Fibroblast of lung (primary cell): ENCODE measurements at regions not wholly inside any gene's neighbourhood (a gene's known extent, or its start where the extent isn't known, plus 50 kb on each side); places are given as distances from the start of the nearest gene placed in this dataset.

Source experiments
- EZH2 ChIP-seq: IDR thresholded peaks from 2 replicates; pipeline ENCODE4 v1.5.1; 2012; ENCODE audit warnings: low read length, control low read depth, mild to moderate bottlenecking; ENCODE audit errors: missing control alignments
- TF ChIP-seq, protein P1 (sequence below), 2 donors: IDR thresholded peaks in 1 of 2; conservative IDR thresholded peaks in 1 of 2; 1 replicate in 1 of 2; 2 replicates in 1 of 2; pipeline ENCODE4 v1.5.1; 2011 to 2012; ENCODE audit warnings: low read length in 2 of 2, control low read depth in 1 of 2, inconsistent platforms in 1 of 2, low read depth in 1 of 2, mild to moderate bottlenecking in 1 of 2

DNA sequence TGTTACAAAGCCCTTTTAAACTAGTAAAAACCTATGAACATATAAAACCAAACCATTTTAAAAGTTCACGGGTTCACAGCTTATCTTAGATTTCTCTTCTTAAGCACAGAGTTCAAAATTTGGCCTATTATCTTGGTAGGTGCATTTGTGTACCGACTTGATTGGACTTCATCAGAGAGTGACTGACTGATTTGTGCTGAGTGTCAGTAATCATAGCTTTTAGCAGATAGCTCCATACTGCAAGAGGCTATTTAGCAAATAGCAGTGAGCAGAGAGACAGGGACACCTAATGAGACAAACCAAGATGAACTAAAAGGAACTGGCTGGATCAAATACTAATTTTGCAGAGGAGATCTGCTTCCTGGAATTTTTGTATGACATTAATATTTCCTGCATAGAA, 274.5 kb downstream of the PRR16 start:
- TF ChIP-seq, protein P1, sequence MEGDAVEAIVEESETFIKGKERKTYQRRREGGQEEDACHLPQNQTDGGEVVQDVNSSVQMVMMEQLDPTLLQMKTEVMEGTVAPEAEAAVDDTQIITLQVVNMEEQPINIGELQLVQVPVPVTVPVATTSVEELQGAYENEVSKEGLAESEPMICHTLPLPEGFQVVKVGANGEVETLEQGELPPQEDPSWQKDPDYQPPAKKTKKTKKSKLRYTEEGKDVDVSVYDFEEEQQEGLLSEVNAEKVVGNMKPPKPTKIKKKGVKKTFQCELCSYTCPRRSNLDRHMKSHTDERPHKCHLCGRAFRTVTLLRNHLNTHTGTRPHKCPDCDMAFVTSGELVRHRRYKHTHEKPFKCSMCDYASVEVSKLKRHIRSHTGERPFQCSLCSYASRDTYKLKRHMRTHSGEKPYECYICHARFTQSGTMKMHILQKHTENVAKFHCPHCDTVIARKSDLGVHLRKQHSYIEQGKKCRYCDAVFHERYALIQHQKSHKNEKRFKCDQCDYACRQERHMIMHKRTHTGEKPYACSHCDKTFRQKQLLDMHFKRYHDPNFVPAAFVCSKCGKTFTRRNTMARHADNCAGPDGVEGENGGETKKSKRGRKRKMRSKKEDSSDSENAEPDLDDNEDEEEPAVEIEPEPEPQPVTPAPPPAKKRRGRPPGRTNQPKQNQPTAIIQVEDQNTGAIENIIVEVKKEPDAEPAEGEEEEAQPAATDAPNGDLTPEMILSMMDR (conservative IDR thresholded peaks at IDR 0.05 in 1 of 2, IDR thresholded peaks at IDR 0.05 in 1 of 2; ENCODE audit: low read depth in 1 of 2, low read length in 2 of 2), result no peak
- TF ChIP-seq EZH2, result no peak
